ENCODE measurements at regions not wholly inside any gene's neighbourhood (a gene's known extent, or its start where the extent isn't known, plus 50 kb on each side); places are given as distances from the start of the nearest gene placed in this dataset.

- ChIA-PET POLR2A (no interaction called here), CTCF (no interaction called here)
- TF ChIP-seq CTCF (IDR thresholded peaks at IDR 0.05) (no peak), TCF7L2 (IDR thresholded peaks at IDR 0.05; ENCODE audit: low read depth, low read length) (no peak), POLR2AphosphoS5 (IDR thresholded peaks at IDR 0.05; ENCODE audit: low read depth, low read length) (no peak), REST (IDR thresholded peaks at IDR 0.05; ENCODE audit: insufficient read depth in 1 of 2, low read depth in 2 of 2, low read length in 1 of 2) (no peak), SIN3A (IDR thresholded peaks at IDR 0.05; ENCODE audit: borderline replicate concordance, insufficient read depth, low read depth, low read length) (no peak)
- DNase-seq (ENCODE audit: low read depth, low spot score) (no peak), ATAC-seq (no peak)
- H3K27ac ChIP-seq (ENCODE audit: low read length) = no peak overlapping the region
- no peaks in the 10 kb centered on the region for H3K4me1 ChIP-seq (ENCODE audit: control insufficient read depth, insufficient read depth, low read length)
- no peak overlapping the region for H3K4me3 ChIP-seq (ENCODE audit: low read depth in 2 of 2, low read length in 2 of 2)
- H3K9me3 ChIP-seq (ENCODE audit: control insufficient read depth, insufficient read depth, low read depth, low read length) = no peaks in the 10 kb centered on the region
- no peaks in the 10 kb centered on the region for H3K36me3 ChIP-seq (ENCODE audit: control insufficient read depth, insufficient read depth, low read length)
- BruUV-seq (replicated peaks) = no TSS peak
- in situ Hi-C loops (cut with HindIII; ENCODE audit: low pct_unique_long_range_greater_than_20kb, low sequenced_read_pairs) = no loop called here
- intact Hi-C loops (cut with micrococcal nuclease; ENCODE audit: unreplicated experiment) = no loop called here
- H3K27me3 ChIP-seq (ENCODE audit: control insufficient read depth, insufficient read depth, low read length) = no peaks in the 10 kb centered on the region
Measured at GRCh38 chr13:73367886-73368285, 309.1 kb downstream of the KLF5 start.

GRCh38 chr13:73366241-73366640 is 307.4 kb downstream of the KLF5 start:
- Histone ChIP-seq H3K4me3 (ENCODE audit: low read depth in 2 of 2, low read length in 2 of 2) (no peak overlapping the region), H3K4me1 (ENCODE audit: control insufficient read depth, insufficient read depth, low read length) (no peaks in the 10 kb centered on the region), H3K27ac (ENCODE audit: low read length) (no peak overlapping the region), H3K27me3 (ENCODE audit: control insufficient read depth, insufficient read depth, low read length) (no peaks in the 10 kb centered on the region), H3K36me3 (ENCODE audit: control insufficient read depth, insufficient read depth, low read length) (no peaks in the 10 kb centered on the region), H3K9me3 (ENCODE audit: control insufficient read depth, insufficient read depth, low read depth, low read length) (no peaks in the 10 kb centered on the region)
- ChIA-PET CTCF (no interaction called here), POLR2A (no interaction called here)
- DNase-seq (ENCODE audit: low read depth, low spot score) (no peak), ATAC-seq (no peak)
- intact Hi-C loops (cut with micrococcal nuclease; ENCODE audit: unreplicated experiment) (no loop called here), in situ Hi-C loops (cut with HindIII; ENCODE audit: low pct_unique_long_range_greater_than_20kb, low sequenced_read_pairs) (no loop called here)
- BruUV-seq (replicated peaks) = no TSS peak
- no peak for TF ChIP-seq CTCF (IDR thresholded peaks at IDR 0.05)
- no peak for TF ChIP-seq POLR2AphosphoS5 (IDR thresholded peaks at IDR 0.05; ENCODE audit: low read depth, low read length)
- TF ChIP-seq SIN3A (IDR thresholded peaks at IDR 0.05; ENCODE audit: borderline replicate concordance, insufficient read depth, low read depth, low read length) = no peak
- TF ChIP-seq REST (IDR thresholded peaks at IDR 0.05; ENCODE audit: insufficient read depth in 1 of 2, low read depth in 2 of 2, low read length in 1 of 2) = no peak
- no peak for TF ChIP-seq TCF7L2 (IDR thresholded peaks at IDR 0.05; ENCODE audit: low read depth, low read length)
